HG02885 (cell line): ENCODE measurements at regions not wholly inside any gene's neighbourhood (a gene's known extent, or its start where the extent isn't known, plus 50 kb on each side); places are given as distances from the start of the nearest gene placed in this dataset.
"Not testable (repeated sequence)": the region's sequence is repeated elsewhere in the genome, so short reads cannot be mapped to it uniquely, and the experiment has no call there.

ENCODE experiments used
- ATAC-seq: cut with Tn5 transposase; IDR thresholded peaks from one replicate; pipeline ENCODE4 v1.9.1; 2021; ENCODE audit warnings: mild to moderate bottlenecking; ENCODE audit not compliant: unreplicated experiment, poor library complexity

DNA sequence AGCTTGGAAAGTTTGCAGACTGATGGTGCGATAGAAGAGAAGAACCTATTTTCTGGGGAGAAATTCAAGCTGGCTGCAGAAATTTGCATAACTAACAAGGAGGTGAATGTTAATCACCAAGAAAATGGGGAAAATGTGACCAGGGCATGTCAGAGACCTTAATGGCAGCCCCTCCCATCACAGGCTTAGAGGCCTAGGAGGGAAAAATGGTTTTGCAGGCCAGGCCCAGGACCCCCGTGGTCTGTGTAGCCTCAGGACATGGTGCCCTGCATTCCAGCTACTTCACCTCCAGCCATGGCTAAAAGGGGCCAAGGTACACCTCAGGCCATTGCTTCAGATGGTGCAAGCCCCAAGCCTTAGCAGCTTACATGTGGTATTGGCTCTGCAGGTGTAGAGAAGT lies 207.1 kb upstream of the CXorf66 start:
- ATAC-seq, result no peak

DNA sequence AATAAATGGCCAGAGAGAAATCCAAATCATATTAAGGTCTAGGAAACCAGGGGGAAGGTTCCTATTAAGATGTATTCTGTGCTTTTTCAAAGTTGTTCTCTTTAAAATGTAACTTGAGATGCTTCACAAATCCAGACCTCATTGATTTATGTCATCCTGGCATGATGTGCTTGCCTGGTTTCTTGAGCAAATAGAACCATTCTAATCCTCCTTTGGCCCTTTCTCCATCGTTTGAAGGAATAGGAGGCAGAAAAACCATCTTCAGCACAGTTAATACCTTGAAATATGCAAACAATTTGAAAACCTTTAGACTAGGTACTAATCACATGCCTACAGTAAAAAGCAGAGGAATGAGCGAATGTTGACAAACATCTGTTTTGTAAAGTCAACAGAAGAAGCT lies 202.2 kb upstream of the CXorf66 start:
- no peak for ATAC-seq

DNA sequence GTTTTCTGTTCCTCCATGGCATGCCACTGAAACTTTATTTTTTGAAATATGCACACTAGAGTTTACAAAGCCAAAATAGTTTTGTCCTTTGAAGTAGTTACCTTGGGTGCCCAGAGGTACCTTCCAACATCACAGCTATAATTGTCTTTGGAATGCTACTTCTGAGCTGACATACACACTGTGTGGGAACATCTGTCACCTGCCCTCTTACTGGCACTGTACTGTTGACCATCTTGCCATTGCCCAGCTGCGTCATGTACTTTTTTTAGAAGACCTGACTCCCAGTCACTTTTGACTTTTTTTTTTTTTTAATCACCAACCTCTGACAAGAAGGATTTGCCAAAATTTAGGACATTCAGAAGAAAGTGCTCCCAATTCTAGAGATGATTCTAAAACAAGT lies 200.5 kb upstream of the CXorf66 start:
- no peak for ATAC-seq

DNA sequence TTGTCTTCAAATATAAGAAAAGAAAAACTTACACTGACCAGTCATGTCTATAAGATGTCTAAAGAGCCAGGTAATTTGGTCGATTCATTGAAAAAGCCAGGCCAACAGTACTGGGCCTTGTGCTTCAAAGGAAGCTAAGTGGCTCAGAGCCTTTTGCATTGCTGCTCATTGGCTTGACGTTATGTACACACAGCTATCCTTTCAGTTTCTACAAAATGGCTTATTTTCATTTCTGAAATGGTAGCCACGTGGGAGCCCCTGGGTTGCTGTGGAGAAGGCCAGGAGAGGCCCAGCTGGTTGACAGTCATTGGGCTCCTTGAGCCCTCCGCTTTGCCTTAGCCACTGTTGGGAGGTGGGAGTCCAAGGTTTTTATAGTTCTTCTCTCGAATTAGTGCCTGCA lies 199.1 kb upstream of the CXorf66 start:
- ATAC-seq, result no peak

DNA sequence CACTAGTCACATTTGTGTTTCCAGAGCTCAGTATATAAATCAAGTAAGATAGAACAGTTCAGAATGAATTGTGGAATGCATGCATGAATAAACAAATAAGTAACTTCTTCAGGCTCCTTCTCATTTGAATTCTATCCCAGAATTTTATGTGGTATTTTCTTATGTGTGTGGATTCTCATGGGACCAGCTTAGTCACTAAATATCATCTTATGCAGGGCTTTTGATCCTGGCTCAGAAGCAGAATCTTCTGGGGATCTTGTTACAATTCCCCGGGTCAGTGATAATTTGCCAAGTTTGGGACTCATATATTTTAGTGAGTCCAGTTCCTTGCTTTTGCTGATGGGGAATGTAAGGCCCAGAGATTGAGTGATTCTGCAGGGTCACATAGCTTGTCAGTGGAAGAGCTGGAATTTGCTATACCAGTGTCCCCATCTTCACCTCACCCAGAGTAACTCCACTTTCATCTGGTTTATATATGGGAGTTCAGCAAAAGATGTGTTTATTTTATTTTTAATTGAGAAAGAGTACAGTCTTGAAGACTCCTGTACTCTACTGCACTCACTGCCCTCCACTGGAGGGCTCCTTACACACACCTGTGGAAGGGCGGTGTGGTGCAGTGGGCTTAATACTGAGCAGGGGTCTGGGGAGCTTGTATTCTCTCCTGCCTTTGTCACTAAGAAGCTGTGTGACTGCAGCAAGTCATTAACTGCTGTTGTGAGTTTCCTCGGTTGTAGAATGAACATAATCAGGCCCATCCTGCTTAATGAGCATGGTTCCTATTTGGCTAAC lies 198.2 kb upstream of the CXorf66 start:
- ATAC-seq, result no peak

DNA sequence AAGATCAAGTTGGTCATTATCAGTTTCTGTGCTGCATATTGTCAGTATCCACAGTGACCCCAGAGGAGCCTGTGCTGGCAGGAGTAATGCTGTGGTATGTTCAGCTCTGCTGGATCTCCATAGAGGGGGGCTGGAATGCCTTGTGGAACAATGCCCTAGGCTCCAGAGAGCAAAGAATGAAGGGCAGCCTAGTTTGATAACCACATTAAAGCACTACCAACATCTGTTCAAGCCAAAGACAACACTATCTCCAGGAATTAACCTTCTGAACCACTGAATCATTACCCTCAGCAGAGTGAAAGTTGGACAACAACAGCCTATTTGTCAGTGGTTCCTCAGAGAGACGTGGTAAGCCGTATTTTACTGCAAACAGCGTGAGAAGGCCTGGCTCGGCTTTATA lies 192.3 kb upstream of the CXorf66 start:
- ATAC-seq, result no peak

DNA sequence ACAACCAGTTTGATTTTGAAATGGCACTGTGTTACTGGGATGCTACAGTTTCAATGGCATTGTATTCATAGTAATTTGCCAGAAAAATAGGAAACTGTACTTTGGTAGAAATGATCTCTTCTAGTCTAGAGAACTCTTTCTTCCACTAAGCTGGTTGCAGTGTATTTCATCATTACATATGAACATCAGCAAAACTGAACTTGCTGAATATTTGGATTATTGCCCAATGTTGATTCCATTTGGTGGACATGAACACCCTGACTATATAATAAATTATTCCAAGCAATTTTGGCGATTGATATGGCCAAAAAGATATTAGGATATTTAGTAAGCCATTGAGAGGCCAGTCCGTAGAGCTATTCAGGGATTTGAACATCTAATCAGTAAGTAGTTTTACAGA lies 191.8 kb upstream of the CXorf66 start:
- no peak for ATAC-seq

DNA sequence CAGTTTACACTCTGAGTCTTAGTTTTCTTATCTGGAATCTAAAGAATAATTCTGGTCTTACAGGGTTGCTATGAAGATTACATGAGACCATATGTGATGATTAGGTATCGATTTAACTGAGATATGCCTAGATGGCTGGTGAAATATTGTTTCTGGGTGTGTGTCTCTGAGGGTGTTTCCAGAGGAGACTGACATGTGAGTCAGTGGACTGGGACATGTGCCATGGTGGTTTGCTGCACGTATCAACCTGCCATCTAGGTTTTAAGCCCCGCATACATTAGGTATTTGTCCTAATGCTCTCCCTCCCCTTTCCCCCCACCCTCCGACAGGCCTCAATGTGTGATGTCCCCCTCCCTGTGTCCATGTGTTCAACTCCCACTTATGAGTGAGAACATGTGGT lies 186.0 kb upstream of the CXorf66 start:
- no peak for ATAC-seq

DNA sequence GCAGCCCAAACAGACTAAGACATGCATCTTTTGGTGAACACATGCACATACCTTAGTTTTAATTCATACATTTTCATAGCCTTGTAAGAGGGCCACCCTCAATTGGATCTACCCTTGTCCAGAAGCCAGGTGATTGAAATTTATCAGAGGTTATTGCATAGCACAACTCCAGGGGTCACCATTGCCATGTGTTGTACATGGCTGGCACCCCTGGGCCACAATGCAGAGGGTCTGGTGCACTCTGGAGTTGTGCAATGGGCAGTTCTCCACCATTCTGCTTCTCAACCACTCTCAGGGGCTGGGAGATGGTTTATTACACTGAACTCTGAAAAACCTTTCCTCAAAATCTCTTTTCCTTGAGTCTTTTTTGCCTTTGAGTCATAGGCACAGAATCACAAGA lies 184.4 kb upstream of the CXorf66 start:
- ATAC-seq, result no peak

DNA sequence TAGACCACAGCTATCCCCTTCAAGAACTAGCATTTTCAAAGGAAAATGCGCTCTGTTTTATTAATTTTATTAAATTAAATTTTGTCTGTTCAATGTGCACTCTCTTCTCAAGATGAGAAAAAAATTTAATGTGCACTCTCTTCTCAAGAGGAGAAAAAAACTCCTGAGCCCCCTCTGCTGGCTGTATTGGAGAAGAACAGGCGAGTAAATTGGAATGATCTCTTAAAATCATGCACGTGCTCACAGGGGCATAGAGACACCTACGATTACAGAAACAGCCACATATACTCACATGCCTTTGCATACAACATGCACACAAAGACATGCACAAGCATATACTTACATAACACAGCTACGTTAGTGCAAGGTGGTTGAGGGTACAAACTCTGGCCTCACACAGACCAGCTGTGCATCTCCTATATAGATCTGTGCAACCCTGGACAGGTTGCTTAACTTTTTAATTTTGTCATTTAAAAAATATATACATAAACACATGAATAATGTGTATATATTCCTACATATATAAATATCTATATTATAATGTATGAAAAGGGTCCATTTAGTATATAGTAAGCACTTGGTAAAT lies 176.2 kb upstream of the CXorf66 start:
- peak; percentile 87 for ATAC-seq

DNA sequence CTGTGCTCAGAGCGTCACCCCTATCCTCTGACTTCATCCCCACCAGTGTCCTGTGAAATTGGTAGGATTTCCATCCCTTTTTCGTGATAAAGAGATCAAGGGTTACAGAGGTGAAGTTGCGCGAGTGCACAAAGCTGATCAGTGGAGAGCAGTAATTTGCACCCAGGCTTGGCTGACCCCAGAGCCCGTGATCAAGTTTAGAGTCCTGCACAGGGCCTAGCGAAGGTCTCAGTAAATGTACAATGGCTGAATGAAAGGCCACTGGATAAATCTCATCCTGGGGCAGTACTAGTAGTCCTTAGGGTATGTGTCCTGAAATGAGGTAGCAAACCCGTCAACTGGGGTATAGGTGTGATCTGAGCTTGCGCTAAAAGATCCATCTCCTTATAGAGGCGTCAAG lies 173.2 kb upstream of the CXorf66 start:
- not testable (repeated sequence) for ATAC-seq

DNA sequence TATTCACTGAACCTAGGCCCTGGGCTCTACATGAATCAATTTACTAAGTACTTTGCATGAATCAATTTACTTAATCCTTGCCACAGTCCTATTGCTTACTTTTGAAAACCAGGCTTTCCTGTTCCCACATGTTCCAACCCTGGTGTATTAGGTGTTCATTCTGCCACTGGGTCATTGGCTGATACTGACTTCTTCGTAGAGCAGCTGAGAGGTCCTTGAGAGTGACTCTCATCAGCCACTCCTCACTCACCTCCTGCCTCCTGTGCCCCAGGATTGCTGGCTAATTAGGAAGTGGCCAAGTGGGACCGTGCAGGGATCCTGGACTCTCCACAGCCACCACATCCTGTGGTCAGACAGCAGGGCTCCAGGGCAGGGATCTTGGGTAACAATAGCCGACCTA lies 172.7 kb upstream of the CXorf66 start:
- ATAC-seq, result not testable (repeated sequence)

DNA sequence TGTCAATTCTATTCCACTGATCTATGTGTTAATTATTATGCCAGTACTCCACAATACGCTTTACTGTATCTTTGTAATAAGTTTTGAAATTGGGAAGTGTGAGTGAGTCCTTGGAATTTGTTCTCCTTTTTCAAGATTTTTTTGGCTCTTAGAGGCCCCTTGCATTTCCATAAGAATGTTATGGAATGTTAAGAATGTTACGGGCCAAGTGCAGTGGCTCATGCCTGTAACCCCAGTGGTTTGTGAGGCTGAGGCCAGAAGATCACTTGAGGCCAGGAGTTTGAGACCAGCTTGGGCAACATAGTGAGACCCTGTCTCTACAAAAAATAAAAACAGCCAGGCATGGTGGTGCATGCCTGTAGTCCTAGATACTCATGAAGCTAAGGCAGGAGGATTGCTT lies 167.6 kb upstream of the CXorf66 start:
- no peak for ATAC-seq

DNA sequence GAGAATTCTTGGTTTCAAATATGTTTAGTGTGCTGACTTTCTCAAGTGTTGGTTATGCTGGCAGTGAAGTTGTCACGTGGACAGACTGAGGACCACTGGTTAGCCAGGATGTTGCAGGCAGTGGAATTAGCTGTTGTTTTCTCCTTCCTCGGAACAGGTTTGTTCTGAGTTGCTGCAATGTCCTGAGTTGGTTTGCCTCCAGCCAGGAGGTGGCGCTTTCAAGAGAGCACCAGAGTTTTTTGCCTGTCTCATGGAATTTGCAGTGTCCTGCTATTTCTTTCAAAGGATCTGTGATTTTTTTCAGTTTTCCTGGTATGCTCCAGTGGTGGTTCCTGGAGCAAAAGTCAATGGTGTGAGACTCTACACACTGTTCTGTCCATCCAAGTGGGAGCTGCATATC lies 158.1 kb upstream of the CXorf66 start:
- ATAC-seq, result no peak

DNA sequence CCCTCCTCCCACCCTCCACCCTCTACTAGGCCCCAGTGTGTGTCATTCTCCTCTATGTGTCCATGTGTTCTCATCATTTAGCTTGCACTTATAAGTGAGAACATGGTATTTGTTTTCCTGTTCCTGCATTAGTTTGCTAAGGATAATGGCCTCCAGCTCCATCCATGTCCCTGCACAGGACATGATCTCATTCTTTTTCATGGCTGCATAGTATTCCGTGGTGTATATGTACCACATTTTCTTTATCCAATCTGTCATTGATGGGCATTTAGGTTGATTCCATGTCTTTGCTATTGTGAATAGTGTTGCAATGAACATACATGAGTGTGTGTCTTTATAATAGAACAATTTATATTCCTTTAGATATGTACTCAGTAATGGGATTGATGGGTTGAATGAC lies 148.7 kb upstream of the CXorf66 start:
- ATAC-seq, result not testable (repeated sequence)

DNA sequence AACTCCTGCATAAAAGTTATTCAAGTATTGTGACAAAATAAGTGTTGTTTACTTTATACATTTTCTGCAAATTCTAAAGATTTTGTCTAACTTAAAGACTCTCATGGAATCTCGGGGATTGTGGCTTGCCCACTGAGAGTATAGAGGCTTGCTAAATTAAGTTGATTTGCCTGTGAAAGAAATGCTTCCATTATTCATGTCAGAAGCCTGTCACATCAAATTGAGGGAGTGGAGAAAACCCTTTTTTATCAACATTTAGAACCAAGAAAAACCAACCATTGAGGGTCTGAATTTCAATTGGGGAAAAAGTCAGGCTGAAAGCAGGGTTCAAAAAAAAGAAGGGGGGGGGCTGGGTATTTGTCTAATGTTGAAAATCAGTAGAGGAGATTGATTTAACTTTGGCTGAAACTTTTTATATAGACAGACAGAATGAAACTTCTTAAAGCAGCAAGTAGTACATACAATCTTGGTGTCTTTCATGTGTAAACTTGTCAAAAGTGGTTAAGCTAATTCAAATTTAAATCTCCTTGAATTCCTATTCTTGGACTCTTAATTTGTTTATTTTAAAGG lies 144.8 kb upstream of the CXorf66 start:
- no peak for ATAC-seq

DNA sequence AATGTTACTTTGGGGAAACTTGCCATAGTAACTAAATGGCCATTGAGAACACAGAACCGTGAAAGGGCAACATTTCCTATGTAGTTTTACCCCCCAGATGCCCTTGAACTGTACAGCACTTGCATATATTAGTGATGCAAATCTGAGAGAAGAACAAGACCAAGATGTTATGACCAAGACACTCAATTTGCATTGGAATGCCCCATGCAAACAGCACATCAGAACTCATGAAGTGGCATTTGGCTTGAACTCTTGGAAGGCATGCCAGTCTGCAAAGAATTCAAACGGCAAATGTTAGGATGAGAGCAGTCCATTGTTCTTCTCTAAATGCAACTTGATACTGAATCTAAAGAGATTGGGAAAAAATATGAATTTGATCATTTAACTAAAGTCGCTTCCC lies 139.4 kb upstream of the CXorf66 start:
- ATAC-seq, result no peak

DNA sequence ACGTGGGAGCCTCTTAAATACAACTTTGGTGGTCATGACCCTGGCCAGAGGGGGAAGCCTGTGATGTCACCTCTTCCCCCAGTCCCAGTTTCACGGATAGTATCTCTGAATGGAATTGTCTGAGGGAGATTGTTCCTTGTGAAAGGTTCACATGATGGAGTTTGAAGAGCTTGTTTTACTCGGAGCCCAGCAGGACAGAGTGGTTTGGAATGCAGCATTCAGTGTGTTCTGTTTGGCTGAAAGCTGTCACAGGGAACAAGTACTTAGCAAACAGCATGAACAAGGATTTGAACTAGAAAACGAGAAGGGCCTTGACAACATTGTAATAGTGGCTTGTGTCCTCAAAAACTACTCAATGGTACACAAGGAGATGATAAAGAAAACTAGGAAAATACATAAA lies 133.9 kb upstream of the CXorf66 start:
- ATAC-seq, result no peak

DNA sequence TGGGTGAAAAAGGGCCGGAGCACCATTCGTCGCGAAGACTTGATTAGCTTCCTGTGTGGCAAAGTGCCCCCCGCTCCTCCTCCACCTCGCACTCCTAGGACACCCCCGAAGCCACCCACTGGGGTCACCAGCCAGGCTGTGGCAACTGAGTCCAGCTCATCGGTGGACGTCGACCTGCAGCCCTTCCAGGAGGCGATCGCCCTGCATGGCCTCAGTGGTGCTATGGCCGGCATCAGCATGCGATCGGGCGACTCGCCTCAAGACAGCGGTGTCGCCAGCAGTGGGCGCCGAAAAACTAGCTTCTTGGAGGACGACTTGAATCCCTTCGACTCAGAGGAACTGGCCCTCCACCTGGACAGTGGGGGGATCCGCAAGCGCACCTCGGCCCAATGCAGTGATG lies 126.8 kb upstream of the CXorf66 start:
- no peak for ATAC-seq

DNA sequence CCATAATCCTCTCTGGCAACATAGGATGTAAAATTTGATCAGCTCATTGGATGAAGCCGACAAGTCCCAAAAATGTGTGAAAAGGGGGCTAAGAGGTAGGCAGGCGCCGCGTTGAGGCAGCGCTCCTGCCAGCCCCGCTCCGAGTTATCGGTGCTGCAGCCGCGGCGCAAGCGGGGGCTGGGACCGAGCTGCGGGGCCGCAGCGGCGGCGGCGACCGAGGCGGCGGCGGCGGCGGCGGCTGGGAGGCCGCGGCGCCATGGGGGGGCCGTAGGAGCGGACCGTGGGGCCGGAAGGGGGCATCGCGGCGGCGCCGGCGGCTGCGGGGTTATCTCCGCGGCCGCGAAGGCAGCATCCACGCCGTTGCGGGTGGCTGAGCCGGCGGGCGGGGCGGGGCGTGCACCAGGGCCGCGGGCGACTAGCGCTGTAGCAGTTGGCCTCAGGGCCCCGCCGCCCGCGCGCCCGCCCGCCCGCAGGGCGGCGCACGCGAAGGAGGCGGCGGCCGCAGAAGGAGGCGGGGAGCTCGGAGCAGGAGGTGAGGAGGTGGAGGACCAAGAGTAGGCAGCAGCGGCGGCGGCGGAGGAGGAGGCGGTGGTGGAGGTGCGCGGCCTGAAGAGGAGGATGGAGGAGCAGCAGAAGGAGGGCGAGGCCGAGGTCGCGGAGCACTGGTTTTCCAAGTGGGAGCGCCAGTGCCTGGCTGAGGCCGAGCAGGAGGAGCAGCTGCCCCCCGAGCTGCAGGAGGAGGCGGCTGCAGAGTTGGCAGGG lies 126.0 kb upstream of the CXorf66 start:
- ATAC-seq, result peak; percentile 84

DNA sequence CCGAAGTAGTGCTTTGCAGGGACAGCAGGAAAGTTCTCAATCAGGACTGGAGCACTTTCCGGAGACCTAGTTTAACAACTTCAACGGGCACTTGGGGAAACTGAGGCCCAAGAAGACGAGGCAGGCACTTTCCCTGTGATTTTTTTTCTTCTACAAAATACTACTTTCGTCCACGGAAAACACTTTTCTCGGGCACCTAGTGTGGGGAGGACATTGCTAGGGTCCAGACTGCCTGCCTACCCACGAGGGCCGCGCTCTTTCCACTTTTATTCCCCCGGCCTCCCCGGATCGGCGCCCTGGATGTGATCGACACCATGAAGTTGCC lies 125.4 kb upstream of the CXorf66 start:
- peak; percentile 22 for ATAC-seq
